CD14-positive monocyte (primary cell): ENCODE measurements at regions not wholly inside any gene's neighbourhood (a gene's known extent, or its start where the extent isn't known, plus 50 kb on each side); places are given as distances from the start of the nearest gene placed in this dataset.

Source experiments
- DNase-seq, 3 donors: peaks; one replicate each; pipeline ENCODE4 v3.0.0-alpha.2; 2011 to 2022
- H2AFZ ChIP-seq: 2 replicates; pipeline ENCODE4 v1.6.0; 2012; ENCODE audit warnings: mild to moderate bottlenecking, low read depth, low read length, inconsistent platforms; ENCODE audit not compliant: insufficient read depth, poor library complexity, severe bottlenecking
- H3K27ac ChIP-seq, 2 donors: 1 replicate in 1 of 2; 2 replicates in 1 of 2; pipeline ENCODE4 v1.5.1; 2012 to 2013; ENCODE audit warnings: low read length in 2 of 2, control low read depth in 1 of 2, inconsistent platforms in 1 of 2, low read depth in 1 of 2, mild to moderate bottlenecking in 1 of 2
- H3K27me3 ChIP-seq, 2 donors: one replicate each; pipeline versions ENCODE4 v1.6.0 to v1.6.1; 2011 to 2013; ENCODE audit warnings: low read length in 2 of 2; ENCODE audit not compliant: control insufficient read depth in 2 of 2, insufficient read depth in 2 of 2
- H3K36me3 ChIP-seq, 2 donors: replicated peaks in 1 of 2; 1 replicate in 1 of 2; 2 replicates in 1 of 2; pipeline versions ENCODE4 v1.5.1 to v1.6.1; 2012 to 2013; ENCODE audit warnings: low read length in 2 of 2, control low read depth in 1 of 2, inconsistent platforms in 1 of 2, mild to moderate bottlenecking in 1 of 2; ENCODE audit not compliant: insufficient read depth in 2 of 2, control insufficient read depth in 1 of 2
- H3K4me1 ChIP-seq, 2 donors: 1 replicate in 1 of 2; 2 replicates in 1 of 2; pipeline versions ENCODE4 v1.5.1 to v1.6.1; 2012 to 2013; ENCODE audit warnings: low read length in 2 of 2, control low read depth in 1 of 2, inconsistent platforms in 1 of 2, mild to moderate bottlenecking in 1 of 2, moderate library complexity in 1 of 2; ENCODE audit not compliant: insufficient read depth in 2 of 2, control insufficient read depth in 1 of 2
- H3K4me2 ChIP-seq: replicated peaks from 2 replicates; pipeline ENCODE3; 2012; ENCODE audit warnings: low read length, moderate library complexity, mild to moderate bottlenecking; ENCODE audit not compliant: poor library complexity, severe bottlenecking; ENCODE audit errors: extremely low read depth
- H3K4me3 ChIP-seq, 3 experiments: fragments of 200-600 bp in 1 of 3; sonication (generic) in 1 of 3; replicated peaks in 1 of 3; 1 replicate in 2 of 3; 2 replicates in 1 of 3; pipeline ENCODE4 v1.5.1; 2011 to 2013; ENCODE audit warnings: low read length in 3 of 3, mild to moderate bottlenecking in 3 of 3, control low read depth in 2 of 3, low read depth in 2 of 3, inconsistent platforms in 1 of 3, moderate library complexity in 1 of 3
- H3K79me2 ChIP-seq: 2 replicates; pipeline ENCODE4 v1.6.0; 2012; ENCODE audit warnings: mild to moderate bottlenecking, control low read depth, inconsistent platforms, low read length, moderate library complexity; ENCODE audit not compliant: insufficient read depth
- H3K9ac ChIP-seq: 2 replicates; pipeline ENCODE4 v1.6.0; 2017; ENCODE audit warnings: low read length, mild to moderate bottlenecking; ENCODE audit not compliant: insufficient read depth, poor library complexity, severe bottlenecking
- H3K9me3 ChIP-seq, 2 donors: replicated peaks in 1 of 2; 1 replicate in 1 of 2; 2 replicates in 1 of 2; pipeline versions ENCODE4 v1.5.1 to v1.6.1; 2012 to 2013; ENCODE audit warnings: low read length in 2 of 2, control low read depth in 1 of 2; ENCODE audit not compliant: control insufficient read depth in 1 of 2, insufficient read depth in 1 of 2
- H4K20me1 ChIP-seq: 2 replicates; pipeline ENCODE4 v1.6.0; 2012; ENCODE audit warnings: mild to moderate bottlenecking, low read length, control low read depth, moderate library complexity; ENCODE audit not compliant: insufficient read depth
- H3K27ac Mint-ChIP-seq, 7 donors: one replicate each; pipeline ENCODE4 v1.8.0; 2020; ENCODE audit warnings: mild to moderate bottlenecking in 7 of 7, mixed read lengths in 7 of 7, moderate library complexity in 6 of 7, inconsistent platforms in 2 of 7
- H3K27me3 Mint-ChIP-seq, 3 donors: one replicate each; pipeline ENCODE4 v1.8.0; 2021 to 2022; ENCODE audit warnings: low read depth in 3 of 3, mild to moderate bottlenecking in 3 of 3, mixed read lengths in 3 of 3, moderate library complexity in 3 of 3, inconsistent platforms in 1 of 3
- H3K36me3 Mint-ChIP-seq, 2 donors: one replicate each; pipeline ENCODE4 v1.8.0; 2020; ENCODE audit warnings: mixed read lengths in 2 of 2, inconsistent platforms in 1 of 2, mild to moderate bottlenecking in 1 of 2
- H3K4me1 Mint-ChIP-seq: one replicate; pipeline ENCODE4 v1.8.0; 2020; ENCODE audit warnings: mild to moderate bottlenecking, mixed read lengths
- H3K4me3 Mint-ChIP-seq, 2 donors: one replicate each; pipeline ENCODE4 v1.8.0; 2020; ENCODE audit warnings: mild to moderate bottlenecking in 2 of 2, mixed read lengths in 2 of 2, moderate library complexity in 1 of 2
- H3K9me3 Mint-ChIP-seq, 7 donors: one replicate each; pipeline ENCODE4 v1.8.0; 2020 to 2022; ENCODE audit warnings: mixed read lengths in 7 of 7, mild to moderate bottlenecking in 6 of 7, moderate library complexity in 6 of 7, inconsistent platforms in 2 of 7
- CTCF ChIP-seq: fragments of 200-600 bp; IDR thresholded peaks from one replicate; pipeline ENCODE4 v1.8.0; 2022; ENCODE audit warnings: antibody characterized with exemption, mild to moderate bottlenecking
- WGBS: methylation state at CpG from one replicate; pipeline ENCODE4 v1.1.5; 2013; ENCODE audit warnings: missing lambda C conversion rate; ENCODE audit not compliant: insufficient coverage; 5-methylcytosine and 5-hydroxymethylcytosine counted together
- intact Hi-C, 2 donors: fragments of 100-400 bp; cut with micrococcal nuclease; formaldehyde crosslinking; loops; one replicate each; pipeline versions ENCODE4 v1.15.0 to v1.15.1; 2023

- no peak for TF ChIP-seq CTCF
- H3K27me3 ChIP-seq: no peaks in the 10 kb centered on the region
- H3K4me1 ChIP-seq: no peaks in the 10 kb centered on the region
- H3K36me3 ChIP-seq: no peaks in the 10 kb centered on the region
- no peaks in the 10 kb centered on the region for H4K20me1 ChIP-seq
- WGBS: 100% methylated on average over 1 of the region's 6 CpGs
- no peak overlapping the region for H2AFZ ChIP-seq
- H3K27ac ChIP-seq: no peak overlapping the region
- H3K79me2 ChIP-seq: no peaks in the 10 kb centered on the region
- H3K4me3 ChIP-seq: no peak overlapping the region
- Mint-ChIP-seq H3K4me1 (no peaks in the 10 kb centered on the region), H3K27ac (no peak overlapping the region), H3K27me3 (peaks cover 0 to 2% (median 0%) of the 10 kb centered on the region in 3 donors), H3K36me3 (no peaks in the 10 kb centered on the region), H3K4me3 (no peak overlapping the region), H3K9me3 (peaks cover 0 to 3% (median 0%) of the 10 kb centered on the region in 7 donors)
- H3K9ac ChIP-seq: no peak overlapping the region
- intact Hi-C loops: no loop called here
- no peak overlapping the region for H3K4me2 ChIP-seq
- no peaks in the 10 kb centered on the region for H3K9me3 ChIP-seq
- no peak for DNase-seq
These were observed 225.0 kb downstream of the SUCLG1 start for GRCh38 chr2:84234103-84234502.

- Histone ChIP-seq H3K4me1 (no peaks in the 10 kb centered on the region), H3K36me3 (no peaks in the 10 kb centered on the region), H2AFZ (no peak overlapping the region), H3K27me3 (no peaks in the 10 kb centered on the region), H3K4me3 (no peak overlapping the region), H3K9me3 (no peaks in the 10 kb centered on the region), H3K9ac (no peak overlapping the region), H3K79me2 (no peaks in the 10 kb centered on the region), H3K27ac (no peak overlapping the region), H4K20me1 (no peaks in the 10 kb centered on the region), H3K4me2 (no peak overlapping the region)
- Mint-ChIP-seq H3K27ac (no peak overlapping the region), H3K4me1 (no peaks in the 10 kb centered on the region), H3K36me3 (no peaks in the 10 kb centered on the region), H3K27me3 (peaks cover 0 to 2% (median 0%) of the 10 kb centered on the region in 3 donors), H3K4me3 (no peak overlapping the region), H3K9me3 (peaks cover 0 to 5% (median 4%) of the 10 kb centered on the region in 7 donors)
- DNase-seq: no peak
- no CpG with 5 or more reads among the region's 1 CpG for WGBS
- intact Hi-C loops: no loop called here
- no peak for TF ChIP-seq CTCF
These were observed 227.6 kb downstream of the SUCLG1 start for GRCh38 chr2:84231478-84231877.
